WERI-Rb-1 (cell line): ENCODE measurements at regions not wholly inside any gene's neighbourhood (a gene's known extent, or its start where the extent isn't known, plus 50 kb on each side); places are given as distances from the start of the nearest gene placed in this dataset.

Experiments
- DNase-seq: peaks from one replicate; pipeline ENCODE4 v3.0.0-alpha.2; 2020
- H3K27ac ChIP-seq: fragments of 250-450 bp; sonication (Bioruptor Pico); 2 replicates; pipeline ENCODE4 v1.5.1; 2020; ENCODE audit warnings: mild to moderate bottlenecking, moderate library complexity
- H3K27me3 ChIP-seq: fragments of 250-450 bp; sonication (Bioruptor Pico); 2 replicates; pipeline ENCODE4 v1.5.1; 2021; ENCODE audit warnings: mild to moderate bottlenecking, low read depth, moderate library complexity; ENCODE audit not compliant: insufficient read depth, severe bottlenecking
- H3K36me3 ChIP-seq: fragments of 250-450 bp; sonication (Bioruptor Pico); 2 replicates; pipeline ENCODE4 v1.5.1; 2020; ENCODE audit warnings: mild to moderate bottlenecking, moderate library complexity
- H3K4me3 ChIP-seq: 2 replicates; pipeline ENCODE4 v1.5.1; 2011; ENCODE audit warnings: low read depth, mild to moderate bottlenecking, control low read depth, low read length
- H3K9me3 ChIP-seq: fragments of 250-450 bp; sonication (Bioruptor Pico); 2 replicates; pipeline ENCODE4 v1.5.1; 2021; ENCODE audit warnings: mild to moderate bottlenecking, moderate library complexity; ENCODE audit not compliant: severe bottlenecking
- CTCF ChIP-seq: IDR thresholded peaks from 2 replicates; pipeline ENCODE4 v1.5.1; 2011; ENCODE audit warnings: low read depth, mild to moderate bottlenecking, control low read depth, inconsistent platforms, low read length

- Histone ChIP-seq H3K4me3 (no peak overlapping the region), H3K27me3 (peaks cover 77% of the 10 kb centered on the region), H3K36me3 (no peaks in the 10 kb centered on the region), H3K9me3 (no peaks in the 10 kb centered on the region), H3K27ac (no peak overlapping the region)
- TF ChIP-seq CTCF, result no peak
- DNase-seq, result no peak
Measured at GRCh38 chr13:22173610-22174009, 502.7 kb downstream of the FGF9 start.

- Histone ChIP-seq H3K9me3 (no peaks in the 10 kb centered on the region), H3K4me3 (no peak overlapping the region), H3K36me3 (no peaks in the 10 kb centered on the region), H3K27me3 (peaks cover 66% of the 10 kb centered on the region), H3K27ac (no peak overlapping the region)
- TF ChIP-seq CTCF, result no peak
- DNase-seq, result no peak
Measured at GRCh38 chr13:22175241-22175640, 504.4 kb downstream of the FGF9 start.

- Histone ChIP-seq H3K36me3 (no peaks in the 10 kb centered on the region), H3K9me3 (no peaks in the 10 kb centered on the region), H3K27me3 (peaks cover 66% of the 10 kb centered on the region), H3K27ac (no peak overlapping the region), H3K4me3 (no peak overlapping the region)
- no peak for DNase-seq
- TF ChIP-seq CTCF, result no peak
Measured at GRCh38 chr13:22175815-22176214, 504.9 kb downstream of the FGF9 start.

GRCh38 chr13:22176968-22177520 lies 506.2 kb downstream of the FGF9 start:
- Histone ChIP-seq H3K27ac (no peak overlapping the region), H3K4me3 (no peak overlapping the region), H3K27me3 (peaks cover 63% of the 10 kb centered on the region), H3K36me3 (no peaks in the 10 kb centered on the region), H3K9me3 (no peaks in the 10 kb centered on the region)
- no peak for DNase-seq
- no peak for TF ChIP-seq CTCF

GRCh38 chr13:22178878-22179277 lies 508.0 kb downstream of the FGF9 start:
- no peak for TF ChIP-seq CTCF
- no peak for DNase-seq
- no peak overlapping the region for H3K4me3 ChIP-seq
- H3K27ac ChIP-seq, result no peak overlapping the region
- H3K9me3 ChIP-seq, result no peaks in the 10 kb centered on the region
- no peaks in the 10 kb centered on the region for H3K36me3 ChIP-seq
- peaks cover 67% of the 10 kb centered on the region for H3K27me3 ChIP-seq

GRCh38 chr13:22187329-22187728 lies 516.5 kb downstream of the FGF9 start:
- TF ChIP-seq CTCF, result no peak
- H3K9me3 ChIP-seq, result no peaks in the 10 kb centered on the region
- H3K36me3 ChIP-seq, result no peaks in the 10 kb centered on the region
- H3K27ac ChIP-seq, result no peak overlapping the region
- H3K27me3 ChIP-seq, result peaks cover 74% of the 10 kb centered on the region
- DNase-seq, result no peak
- no peak overlapping the region for H3K4me3 ChIP-seq
